GM21360 (cell line): ENCODE measurements at regions not wholly inside any gene's neighbourhood (a gene's known extent, or its start where the extent isn't known, plus 50 kb on each side); places are given as distances from the start of the nearest gene placed in this dataset.
"Not testable (repeated sequence)": the region's sequence is repeated elsewhere in the genome, so short reads cannot be mapped to it uniquely, and the experiment has no call there.

Source experiments
- ATAC-seq: cut with Tn5 transposase; IDR thresholded peaks from one replicate; pipeline ENCODE4 v1.9.1; 2021; ENCODE audit warnings: mild to moderate bottlenecking, moderate library complexity; ENCODE audit not compliant: unreplicated experiment

DNA sequence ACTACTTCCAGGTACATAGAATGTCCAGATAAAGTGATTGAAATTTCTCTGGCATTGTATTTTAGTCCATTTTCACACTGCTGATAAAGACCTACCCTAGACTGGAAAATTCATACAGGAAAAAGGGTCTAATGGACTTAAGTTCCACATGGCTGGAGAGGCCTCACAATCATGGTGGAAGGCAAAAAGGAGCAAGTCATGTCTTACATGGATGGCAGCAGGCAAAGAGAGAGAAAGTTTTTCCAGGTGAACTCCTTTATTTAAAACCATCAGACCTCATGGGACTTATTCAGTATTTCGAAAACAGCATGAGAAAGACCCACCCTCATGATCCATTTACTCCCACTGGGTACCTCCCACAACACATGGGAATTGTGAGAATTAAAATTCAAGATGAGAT lies 1359.7 kb upstream of the RAG2 start:
- no peak for ATAC-seq

DNA sequence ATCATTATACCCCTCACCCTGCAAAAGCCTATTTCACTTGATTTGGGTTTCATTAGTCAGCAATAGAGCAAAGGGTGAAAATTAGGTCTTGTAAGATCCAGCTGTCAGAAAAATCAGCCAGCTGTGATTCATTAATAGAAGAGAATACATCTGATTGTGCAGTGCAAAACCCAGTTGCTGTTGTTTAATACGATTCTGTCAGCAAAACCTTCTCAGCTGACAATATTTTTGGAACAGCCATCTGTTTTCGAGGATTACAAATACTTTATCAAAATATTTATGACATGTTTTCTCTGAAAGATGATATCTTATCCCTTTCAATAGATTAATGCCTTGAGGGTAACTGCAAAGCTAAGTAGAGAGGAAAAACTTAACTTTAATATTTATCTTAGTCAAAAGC lies 1354.0 kb upstream of the RAG2 start:
- ATAC-seq, result no peak

DNA sequence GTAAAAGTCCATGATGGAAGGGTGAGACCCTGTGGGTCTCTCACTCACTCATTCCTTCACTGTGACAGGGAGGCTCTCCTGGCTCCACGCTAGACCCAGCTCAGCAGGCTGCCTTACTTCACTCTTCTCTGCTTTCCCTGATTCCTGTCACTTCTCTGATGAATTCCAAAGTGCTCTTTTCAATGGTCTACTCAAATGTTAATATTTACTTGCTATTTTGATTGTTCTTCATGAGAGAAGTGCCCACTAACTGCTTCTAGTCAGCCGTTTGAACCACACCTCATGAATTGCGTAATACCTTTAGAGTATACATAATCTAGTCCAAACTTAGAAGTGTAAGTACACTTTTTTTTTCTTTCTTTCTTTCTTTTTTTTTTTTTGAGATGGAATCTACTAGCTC lies 1350.2 kb upstream of the RAG2 start:
- ATAC-seq, result no peak

DNA sequence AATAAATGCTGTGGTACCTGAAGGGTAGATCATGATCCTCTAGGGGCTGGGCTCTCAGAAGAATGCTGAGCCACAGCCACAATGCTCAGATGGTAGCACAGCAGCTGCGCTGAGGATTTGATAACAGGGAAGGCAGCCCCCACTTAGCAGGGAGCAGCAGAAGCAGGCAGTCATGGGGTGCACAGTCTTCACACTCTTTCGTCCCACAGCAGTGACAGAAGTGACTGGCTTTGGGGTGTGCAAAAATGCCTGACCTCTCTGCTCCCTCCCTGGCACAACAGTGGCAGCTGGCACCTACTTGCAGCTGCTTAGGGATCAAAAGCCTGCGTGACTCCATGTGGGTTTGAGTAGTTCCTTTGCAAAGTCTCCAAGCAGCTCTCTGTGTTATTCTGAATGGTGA lies 1349.8 kb upstream of the RAG2 start:
- no peak for ATAC-seq

DNA sequence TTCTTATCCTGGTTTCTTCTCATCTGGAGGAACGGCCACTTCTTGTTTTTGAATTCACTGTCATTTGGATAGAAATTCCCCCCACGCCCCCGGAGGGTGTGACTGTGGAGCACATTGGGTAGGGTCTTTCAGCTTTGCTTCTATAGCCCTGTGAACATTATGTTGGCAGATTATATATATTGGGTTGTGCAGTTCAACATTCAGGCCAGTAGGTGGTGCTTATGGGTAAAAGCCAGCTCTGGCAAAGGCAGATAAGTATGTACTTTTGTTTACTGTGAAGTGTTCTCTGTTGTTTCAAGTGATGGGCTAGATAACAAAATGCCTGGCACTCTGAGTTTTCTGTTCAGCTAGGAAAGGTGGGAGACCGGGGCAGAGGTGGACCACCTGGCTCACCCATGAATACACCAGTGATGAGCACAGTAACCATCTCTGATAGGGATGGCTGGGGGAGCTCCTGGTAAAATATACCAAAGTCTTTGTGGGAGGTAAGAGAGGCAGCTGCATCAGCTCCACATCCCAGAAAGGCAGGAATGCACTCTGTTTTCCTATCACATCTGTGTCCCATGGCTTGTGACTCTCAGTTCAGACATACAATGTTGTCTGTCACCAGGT lies 1348.2 kb upstream of the RAG2 start:
- no peak for ATAC-seq

DNA sequence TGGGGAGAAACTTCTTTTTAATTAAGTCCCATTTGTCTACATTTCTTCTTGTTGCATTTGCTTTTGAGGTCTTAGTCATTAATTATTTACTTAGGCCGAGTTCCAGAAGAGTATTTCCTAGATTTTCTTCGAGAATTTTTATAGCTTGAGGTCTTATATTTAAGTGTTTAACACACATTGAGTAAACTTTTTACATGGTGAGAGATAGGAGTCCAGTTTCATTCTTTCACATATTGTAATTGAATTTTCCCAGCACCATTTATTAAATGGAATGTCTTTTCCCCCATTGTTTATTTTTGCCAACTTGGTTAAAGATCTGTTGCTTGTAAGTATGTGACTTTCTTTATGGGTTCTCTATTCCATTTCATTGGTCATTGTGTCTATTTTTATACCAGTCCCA lies 1344.0 kb upstream of the RAG2 start:
- ATAC-seq, result no peak

DNA sequence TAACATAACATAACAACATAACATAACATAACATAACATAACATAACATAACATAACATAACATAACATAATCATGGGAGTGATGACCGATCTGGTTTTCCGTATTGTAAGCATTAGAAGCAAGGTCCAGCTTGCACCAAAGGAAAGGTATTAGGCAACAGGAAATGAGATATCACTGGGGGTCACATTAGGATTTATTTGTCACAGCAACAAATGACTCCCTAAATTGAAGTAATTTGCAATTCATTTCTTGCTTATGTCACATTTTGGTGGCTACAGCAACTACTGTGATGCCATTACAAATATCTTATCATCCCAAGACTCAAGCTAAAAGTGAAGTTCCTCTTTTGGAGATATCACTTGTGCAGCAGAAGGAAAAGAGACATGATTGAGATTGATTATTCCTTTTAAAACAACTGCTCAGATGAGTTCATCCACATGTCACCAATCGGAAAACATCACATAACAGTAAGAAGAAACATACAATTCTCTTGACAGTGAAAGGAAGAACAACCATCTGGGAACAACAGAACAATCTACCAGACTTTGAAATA lies 1331.1 kb upstream of the RAG2 start:
- no peak for ATAC-seq

DNA sequence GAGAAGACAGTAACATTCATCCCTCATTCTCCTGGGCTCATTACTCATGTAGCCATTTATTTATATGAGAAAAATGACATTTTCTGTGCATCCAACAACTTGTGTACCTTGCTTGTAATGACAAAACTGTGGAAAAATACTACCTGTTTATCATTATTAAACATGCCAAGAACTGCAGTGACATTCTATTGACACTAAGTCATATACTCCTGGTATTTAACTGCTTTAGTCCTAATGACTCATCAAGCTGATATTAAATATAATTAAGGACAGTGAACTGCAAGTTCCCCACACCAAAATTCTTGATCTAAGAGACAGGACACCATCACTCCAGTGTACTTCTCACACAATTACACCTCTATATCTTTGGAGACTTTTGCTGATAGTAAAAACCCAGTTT lies 1328.7 kb upstream of the RAG2 start:
- no peak for ATAC-seq

DNA sequence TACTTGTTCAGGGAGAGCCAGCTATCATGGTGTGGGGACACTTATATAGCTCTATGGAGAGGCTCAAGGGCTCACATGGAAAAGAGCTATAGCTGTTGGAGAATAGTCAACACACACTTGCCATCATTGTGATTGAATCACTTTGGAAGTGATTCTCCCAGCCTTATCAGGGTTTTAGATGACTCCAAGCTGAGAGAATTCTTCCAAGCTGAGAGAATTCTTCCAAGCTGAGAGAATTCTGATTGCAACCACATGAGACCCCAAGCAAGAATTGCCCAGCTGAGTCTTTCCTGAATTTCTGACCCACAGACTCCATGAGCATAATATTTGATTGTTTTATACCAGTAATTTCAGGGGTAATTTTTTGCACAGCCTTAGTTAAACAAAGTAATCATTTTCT lies 1318.3 kb upstream of the RAG2 start:
- no peak for ATAC-seq

DNA sequence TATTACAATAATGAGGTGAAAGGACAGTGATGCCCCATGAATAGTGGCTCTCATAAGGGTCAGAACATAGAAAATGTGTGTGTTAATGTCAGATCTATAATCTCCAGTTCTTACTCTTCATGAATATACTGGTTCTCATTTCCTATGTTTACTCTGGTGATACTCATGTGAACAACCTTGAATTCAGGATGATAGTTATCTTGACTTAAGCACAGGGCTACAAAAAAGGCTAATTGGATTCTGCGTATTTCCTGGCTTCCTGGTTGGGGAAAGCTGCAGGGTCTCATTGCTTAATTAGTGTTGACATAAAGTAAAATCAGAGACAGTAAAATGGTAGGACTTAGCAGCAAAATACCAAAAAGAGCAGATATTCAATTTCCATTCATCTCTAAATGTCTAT lies 1316.8 kb upstream of the RAG2 start:
- no peak for ATAC-seq

DNA sequence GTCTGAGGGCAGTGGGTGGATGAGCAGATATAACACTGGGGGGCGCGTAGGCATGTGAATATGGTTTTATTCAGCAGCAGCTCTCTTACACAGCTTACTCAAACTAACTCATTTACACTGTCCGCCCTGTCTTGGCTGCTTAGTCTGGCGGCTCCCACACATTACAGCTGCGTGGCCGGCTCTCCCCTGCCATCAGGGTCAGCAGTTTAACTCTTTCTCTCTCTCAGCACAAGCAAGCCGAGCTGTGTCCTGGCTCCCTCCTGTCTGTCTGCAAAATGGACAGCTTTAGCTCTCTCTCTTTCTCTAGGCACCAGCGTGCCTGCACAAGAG lies 1310.1 kb upstream of the RAG2 start:
- ATAC-seq, result no peak

DNA sequence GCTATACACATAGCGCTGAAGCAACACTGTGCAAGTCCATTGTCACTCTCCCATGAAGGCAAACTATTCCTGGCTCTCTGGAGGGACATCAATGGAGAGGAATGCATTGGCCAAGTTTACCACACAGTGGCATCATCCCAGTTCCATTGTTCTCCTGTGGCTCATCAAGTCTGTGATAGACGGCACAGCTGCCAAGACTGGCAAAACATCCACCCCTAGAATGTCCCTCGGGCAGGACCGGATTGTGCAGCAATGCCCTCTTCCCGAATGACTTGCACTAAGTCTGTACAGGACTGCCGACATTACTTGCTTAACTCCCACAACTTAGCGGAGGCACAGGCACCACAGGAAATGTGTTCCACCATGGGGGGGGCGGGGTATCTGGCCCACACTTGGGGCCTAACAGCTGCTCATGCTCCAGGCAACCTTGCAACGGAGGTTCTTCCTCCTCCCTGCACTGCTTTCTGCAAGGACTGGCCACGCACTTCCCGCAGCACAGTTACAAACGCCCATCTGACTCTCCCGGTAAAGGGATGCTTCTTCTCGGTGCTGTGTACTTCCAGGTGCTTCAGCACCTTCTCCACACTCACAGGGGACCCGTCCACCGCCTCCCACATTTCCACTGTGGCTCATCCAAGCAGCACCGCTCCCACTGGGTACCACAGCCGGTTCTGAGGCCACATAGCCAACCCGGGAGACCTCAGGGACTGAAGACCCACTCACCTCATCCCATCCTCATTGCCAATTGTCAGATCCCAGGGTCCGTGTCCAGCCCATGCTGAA lies 1309.6 kb upstream of the RAG2 start:
- no peak for ATAC-seq

DNA sequence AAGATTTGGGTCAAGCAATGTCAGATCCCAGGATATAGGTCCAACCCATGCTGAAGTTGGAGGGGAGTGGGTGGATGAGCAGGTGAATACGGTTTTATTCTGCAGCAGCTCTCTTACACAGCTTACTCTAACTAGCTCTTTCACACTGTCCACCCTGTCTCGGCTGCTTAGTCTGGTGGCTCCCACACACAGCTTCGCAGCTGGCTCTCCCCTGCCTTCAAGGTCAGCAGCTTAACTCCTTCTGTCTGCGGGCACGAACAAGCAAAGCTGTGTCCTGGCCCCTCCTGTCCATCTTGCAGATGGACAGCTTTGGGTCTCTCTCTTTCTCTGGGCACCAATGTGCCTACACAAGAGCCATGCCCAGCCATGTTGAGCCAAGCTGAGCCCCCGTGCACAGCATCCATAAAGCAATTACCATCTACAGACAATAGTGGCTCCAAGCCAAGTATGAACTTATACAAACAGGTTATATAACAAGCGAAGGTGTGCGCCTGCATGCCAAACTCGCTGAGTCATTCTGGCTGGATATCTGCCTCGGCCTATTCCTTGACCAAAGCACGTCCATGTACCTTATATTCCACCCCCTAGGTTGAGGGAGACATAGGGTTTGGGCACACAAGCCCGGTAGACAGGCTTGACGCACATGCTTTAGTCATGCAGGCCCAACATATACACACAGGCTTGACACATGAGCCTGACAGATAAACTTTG lies 1307.8 kb upstream of the RAG2 start:
- ATAC-seq, result no peak

DNA sequence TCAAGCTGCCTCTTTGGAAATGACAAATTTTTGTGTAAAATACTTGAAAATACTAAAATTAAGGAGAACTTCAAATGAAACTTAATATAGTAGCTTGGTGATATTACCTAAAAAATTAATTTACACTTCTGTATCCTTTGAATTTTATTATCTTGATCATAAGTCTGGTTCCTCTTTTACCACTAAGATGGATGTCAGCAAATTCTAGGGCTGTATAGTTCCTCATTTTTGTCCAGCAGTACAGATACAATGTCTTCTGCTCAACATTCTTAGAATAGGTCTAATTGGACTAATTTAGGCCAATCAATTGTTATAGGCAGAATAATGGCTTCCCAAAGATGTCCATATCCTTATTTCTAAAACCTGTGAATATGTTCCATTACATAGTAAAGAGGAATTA lies 1298.0 kb upstream of the RAG2 start:
- no peak for ATAC-seq

DNA sequence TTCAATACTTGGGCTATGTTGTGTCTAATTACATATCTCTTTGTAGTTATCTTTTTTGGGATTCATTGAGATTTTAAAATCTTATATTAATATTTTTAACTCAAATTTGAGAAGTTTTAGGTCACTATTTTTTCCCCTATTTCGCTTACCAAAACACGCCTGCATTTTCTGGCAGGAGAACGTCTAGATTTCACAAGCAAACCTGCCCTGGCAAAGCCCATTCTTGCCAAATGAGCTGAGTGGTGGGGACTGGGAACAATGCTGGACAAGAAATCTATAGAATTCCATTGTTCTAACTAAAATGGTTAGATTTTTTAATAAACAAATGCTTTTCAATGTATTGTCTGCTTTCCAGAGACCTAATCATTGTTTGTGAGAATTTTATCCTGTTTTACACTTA lies 1283.7 kb upstream of the RAG2 start:
- ATAC-seq, result no peak

DNA sequence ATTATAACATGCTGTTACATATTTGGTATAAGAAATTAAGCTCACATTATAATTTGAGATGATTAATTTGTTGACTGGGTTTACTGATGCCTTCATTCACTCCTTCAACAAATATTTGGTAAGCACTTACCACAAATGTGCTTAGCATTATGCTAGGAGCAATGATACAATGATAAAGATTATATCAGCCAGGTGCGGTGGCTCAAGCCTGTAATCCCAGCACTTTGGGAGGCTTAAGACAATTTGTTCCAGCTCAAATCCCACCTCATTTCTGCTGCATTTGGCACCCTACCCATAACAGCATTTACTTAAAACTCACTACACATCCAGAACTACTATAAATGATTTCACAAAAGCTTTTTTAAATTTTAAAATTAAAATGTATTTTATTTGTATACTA lies 1263.6 kb upstream of the RAG2 start:
- ATAC-seq, result no peak

DNA sequence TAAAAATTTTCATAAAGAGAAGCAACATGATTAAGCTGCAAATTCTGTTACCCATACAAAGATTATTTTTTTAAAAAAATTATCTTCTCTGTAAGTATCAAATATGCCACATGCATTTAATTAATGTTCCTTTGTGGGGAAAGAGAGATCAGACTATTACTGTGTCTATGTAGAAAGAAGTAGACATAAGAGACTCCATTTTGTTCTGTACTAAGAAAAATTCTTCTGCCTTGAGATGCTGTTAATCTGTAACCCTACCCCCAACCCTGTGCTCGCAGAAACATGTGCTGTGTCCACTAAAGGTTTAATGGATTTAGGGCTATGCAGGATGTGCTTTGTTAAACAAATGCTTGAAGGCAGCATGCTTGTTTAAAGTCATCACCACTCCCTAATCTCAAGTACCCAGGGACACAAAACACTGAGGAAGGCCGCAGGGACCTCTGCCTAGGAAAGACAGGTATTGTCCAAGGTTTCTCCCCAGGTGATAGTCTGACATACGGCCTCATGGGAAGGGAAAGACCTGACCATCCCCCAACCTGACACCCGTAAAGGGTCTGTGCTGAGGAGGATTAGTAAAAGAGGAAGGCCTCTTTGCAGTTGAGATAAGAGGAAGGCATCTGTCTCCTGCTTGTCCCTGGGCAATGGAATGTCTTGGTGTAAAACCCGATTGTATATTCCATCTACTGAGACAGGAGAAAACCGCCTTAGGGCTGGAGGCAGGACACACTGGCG lies 1260.9 kb upstream of the RAG2 start:
- not testable (repeated sequence) for ATAC-seq

DNA sequence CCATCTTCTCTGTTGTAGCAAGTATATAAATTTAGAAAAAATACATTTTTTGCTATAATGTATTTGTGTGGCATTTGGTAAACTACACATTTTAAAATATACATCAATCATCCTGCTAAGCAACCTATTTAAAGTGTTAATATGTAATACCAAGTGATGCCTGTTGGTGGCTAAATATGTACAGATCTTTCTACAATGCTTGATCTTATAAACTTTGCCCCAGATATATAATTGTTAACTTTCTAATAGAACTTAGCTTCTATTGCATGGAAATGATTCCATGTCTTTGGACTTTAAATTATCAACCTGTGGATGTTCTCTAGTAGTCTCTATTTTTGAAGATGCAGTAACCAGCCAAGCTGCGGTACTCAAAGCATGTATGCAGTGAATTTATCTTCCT lies 1260.4 kb upstream of the RAG2 start:
- no peak for ATAC-seq

DNA sequence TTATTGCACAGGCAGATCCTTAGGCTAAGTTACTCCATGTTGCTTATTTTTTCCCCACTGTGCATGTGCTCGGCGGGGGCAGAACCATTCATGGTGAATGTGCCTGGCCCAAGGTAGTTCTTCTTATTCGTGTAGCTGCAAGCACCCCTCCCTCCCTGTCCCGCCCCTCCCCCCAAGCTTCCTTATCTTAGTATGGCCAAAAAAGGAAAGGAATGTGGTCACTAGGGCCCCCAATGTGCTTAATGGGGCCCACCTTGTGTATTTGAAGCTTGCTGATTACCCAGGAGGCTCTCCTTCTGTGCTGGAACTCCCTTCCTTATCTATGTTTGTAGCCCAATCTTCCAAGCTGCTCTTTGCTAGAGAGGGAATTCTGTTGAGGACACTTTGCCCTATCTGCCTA lies 1259.7 kb upstream of the RAG2 start:
- ATAC-seq, result no peak

DNA sequence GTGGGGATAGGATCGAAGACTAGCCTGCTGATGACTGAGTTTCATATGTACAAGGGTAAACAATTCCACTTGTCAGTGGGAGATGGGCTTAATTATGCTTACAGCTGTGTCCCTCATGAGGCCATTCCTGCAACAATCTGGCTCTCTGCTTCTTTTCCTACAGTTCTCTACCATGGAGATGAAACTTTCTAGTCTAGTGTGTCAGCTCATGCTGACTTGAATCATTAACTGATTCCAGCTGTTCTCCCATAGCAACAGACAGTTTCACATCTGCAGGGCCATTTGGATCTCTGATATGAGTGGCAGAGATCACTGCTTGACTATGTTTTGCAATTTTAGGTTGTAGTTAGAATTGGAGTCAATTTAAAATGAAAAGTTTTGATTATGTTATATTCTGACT lies 1251.7 kb upstream of the RAG2 start:
- no peak for ATAC-seq

DNA sequence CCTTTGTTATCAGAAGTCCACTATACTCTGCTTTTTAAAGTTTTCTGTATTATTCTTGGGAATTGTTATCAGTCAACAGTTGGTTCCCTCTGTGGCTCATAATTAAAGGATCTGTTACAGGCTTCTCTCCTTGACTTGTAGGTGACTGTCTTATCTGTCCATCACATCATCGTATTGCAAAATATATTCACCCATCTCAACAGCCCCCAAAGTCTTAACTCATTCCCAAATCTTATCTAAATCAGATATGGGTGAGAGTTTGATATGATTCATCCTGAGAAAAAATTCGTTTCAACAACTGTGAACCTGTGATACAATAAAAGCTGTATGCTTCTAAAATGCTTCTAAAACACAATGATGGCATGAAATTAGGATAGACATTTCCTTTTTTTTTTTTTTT lies 1245.6 kb upstream of the RAG2 start:
- ATAC-seq, result no peak
